B cell (primary cell): ENCODE measurements at regions not wholly inside any gene's neighbourhood (a gene's known extent, or its start where the extent isn't known, plus 50 kb on each side); places are given as distances from the start of the nearest gene placed in this dataset.

ENCODE experiments used
- ATAC-seq: fragments of 200-7000 bp; cut with Tn5 transposase; one replicate; pipeline ENCODE4 v1.10.0; 2021; ENCODE audit warnings: low read depth, mild to moderate bottlenecking, moderate number of reproducible peaks, moderate library complexity
- CTCF ChIA-PET: fragments of 350-600 bp; sonication (Branson Sonifier 250); formaldehyde crosslinking; loops from one replicate; lab custom pipeline; 2021; ENCODE audit warnings: antibody characterized with exemption, inconsistent platforms; lab: Charles Lee
- POLR2A ChIA-PET: fragments of 350-600 bp; sonication (Branson Sonifier 250); formaldehyde crosslinking; loops from one replicate; lab custom pipeline; 2021; ENCODE audit warnings: antibody characterized with exemption; lab: Charles Lee
- DNase-seq: peaks from one replicate; pipeline ENCODE4 v3.0.0; 2013
- H2AFZ ChIP-seq: 2 replicates; pipeline ENCODE4 v1.6.1; 2012; ENCODE audit warnings: mild to moderate bottlenecking, low read depth, low read length; ENCODE audit not compliant: insufficient read depth, poor library complexity, severe bottlenecking
- H3K27ac ChIP-seq, 2 donors: 1 replicate in 1 of 2; 2 replicates in 1 of 2; pipeline ENCODE4 v1.5.1; 2012 to 2013; ENCODE audit warnings: low read length in 2 of 2, mild to moderate bottlenecking in 2 of 2, moderate library complexity in 1 of 2
- H3K27me3 ChIP-seq, 4 experiments: fragments of 200-600 bp in 1 of 4; sonication (generic) in 1 of 4; replicated peaks in 1 of 4; 1 replicate in 2 of 4; 2 replicates in 2 of 4; pipeline versions ENCODE4 v1.6.1 to v1.7.0; 2013 to 2016; ENCODE audit warnings: low read length in 3 of 4, mild to moderate bottlenecking in 2 of 4, mixed read lengths in 1 of 4, moderate library complexity in 1 of 4; ENCODE audit not compliant: insufficient read depth in 4 of 4, control insufficient read depth in 3 of 4; ENCODE audit errors: control extremely low read depth in 1 of 4
- H3K36me3 ChIP-seq, 2 experiments: replicated peaks in 1 of 2; 1 replicate in 1 of 2; 2 replicates in 1 of 2; pipeline versions ENCODE4 v1.6.1 to v1.7.1; 2013; ENCODE audit warnings: low read length in 1 of 2; ENCODE audit not compliant: insufficient read depth in 2 of 2, control insufficient read depth in 1 of 2; ENCODE audit errors: control extremely low read depth in 1 of 2, extremely low read depth in 1 of 2
- H3K4me1 ChIP-seq, 2 donors: fragments of 200-600 bp in 1 of 2; sonication (generic) in 1 of 2; 1 replicate in 1 of 2; 2 replicates in 1 of 2; pipeline versions ENCODE4 v1.5.1 to v1.6.1; 2013 to 2017; ENCODE audit warnings: low read length in 2 of 2; ENCODE audit not compliant: control insufficient read depth in 2 of 2, insufficient read depth in 2 of 2
- H3K4me2 ChIP-seq: replicated peaks from 2 replicates; pipeline ENCODE3; 2012; ENCODE audit warnings: mild to moderate bottlenecking, low read depth, low read length; ENCODE audit not compliant: poor library complexity, severe bottlenecking
- H3K4me3 ChIP-seq, 5 experiments: fragments of 200-600 bp in 1 of 5; sonication (generic) in 1 of 5; 1 replicate in 3 of 5; 2 replicates in 2 of 5; pipeline versions ENCODE4 v1.5.1 to v1.7.0; 2011 to 2016; ENCODE audit warnings: low read length in 4 of 5, mild to moderate bottlenecking in 4 of 5, low read depth in 2 of 5, control low read depth in 1 of 5, moderate library complexity in 1 of 5; ENCODE audit not compliant: insufficient read depth in 1 of 5; ENCODE audit errors: control extremely low read depth in 1 of 5, extremely low read depth in 1 of 5
- H3K79me2 ChIP-seq: fragments of 200-600 bp; sonication (generic); one replicate; pipeline ENCODE4 v1.6.0; 2016; ENCODE audit warnings: low read length; ENCODE audit not compliant: control insufficient read depth, insufficient read depth
- H3K9ac ChIP-seq: fragments of 200-600 bp; sonication (generic); 2 replicates; pipeline ENCODE4 v1.6.1; 2017; ENCODE audit warnings: mild to moderate bottlenecking, low read length, moderate library complexity
- H3K9me3 ChIP-seq, 3 donors: one replicate each; pipeline versions ENCODE4 v1.6.1 to v1.7.1; 2013; ENCODE audit warnings: low read length in 2 of 3; ENCODE audit not compliant: control insufficient read depth in 2 of 3, insufficient read depth in 1 of 3; ENCODE audit errors: control extremely low read depth in 1 of 3
- H4K20me1 ChIP-seq: 2 replicates; pipeline ENCODE4 v1.6.0; 2012; ENCODE audit warnings: mild to moderate bottlenecking, low read length; ENCODE audit not compliant: insufficient read depth, control insufficient read depth, poor library complexity, severe bottlenecking
- H3K27ac Mint-ChIP-seq: one replicate; pipeline ENCODE4 v1.8.0; 2021; ENCODE audit warnings: mixed read lengths
- H3K27me3 Mint-ChIP-seq: one replicate; pipeline ENCODE4 v1.8.0; 2021; ENCODE audit warnings: mixed read lengths
- H3K4me1 Mint-ChIP-seq: one replicate; pipeline ENCODE4 v1.8.0; 2021; ENCODE audit warnings: mixed read lengths
- H3K4me3 Mint-ChIP-seq: one replicate; pipeline ENCODE4 v1.8.0; 2021; ENCODE audit warnings: mixed read lengths
- H3K9me3 Mint-ChIP-seq: one replicate; pipeline ENCODE4 v1.8.0; 2022; ENCODE audit warnings: mixed read lengths; ENCODE audit not compliant: insufficient read depth
- EZH2 ChIP-seq: IDR thresholded peaks from 2 replicates; pipeline ENCODE4 v1.6.1; 2012; ENCODE audit warnings: borderline replicate concordance, low read depth, mild to moderate bottlenecking, moderate library complexity, low read length; ENCODE audit not compliant: insufficient read depth, poor library complexity, severe bottlenecking
- WGBS: methylation state at CpG from one replicate; pipeline ENCODE4 v1.1.5; 2013; ENCODE audit warnings: missing lambda C conversion rate; ENCODE audit not compliant: insufficient coverage; 5-methylcytosine and 5-hydroxymethylcytosine counted together
- intact Hi-C: fragments of 100-400 bp; cut with micrococcal nuclease; formaldehyde crosslinking; loops from one replicate; pipeline ENCODE4 v1.10.0; 2022
- TF ChIP-seq, protein P1 (sequence below): fragments of 200-600 bp; IDR thresholded peaks from one replicate; pipeline ENCODE4 v1.8.0; 2022; ENCODE audit warnings: antibody characterized with exemption, mild to moderate bottlenecking

DNA sequence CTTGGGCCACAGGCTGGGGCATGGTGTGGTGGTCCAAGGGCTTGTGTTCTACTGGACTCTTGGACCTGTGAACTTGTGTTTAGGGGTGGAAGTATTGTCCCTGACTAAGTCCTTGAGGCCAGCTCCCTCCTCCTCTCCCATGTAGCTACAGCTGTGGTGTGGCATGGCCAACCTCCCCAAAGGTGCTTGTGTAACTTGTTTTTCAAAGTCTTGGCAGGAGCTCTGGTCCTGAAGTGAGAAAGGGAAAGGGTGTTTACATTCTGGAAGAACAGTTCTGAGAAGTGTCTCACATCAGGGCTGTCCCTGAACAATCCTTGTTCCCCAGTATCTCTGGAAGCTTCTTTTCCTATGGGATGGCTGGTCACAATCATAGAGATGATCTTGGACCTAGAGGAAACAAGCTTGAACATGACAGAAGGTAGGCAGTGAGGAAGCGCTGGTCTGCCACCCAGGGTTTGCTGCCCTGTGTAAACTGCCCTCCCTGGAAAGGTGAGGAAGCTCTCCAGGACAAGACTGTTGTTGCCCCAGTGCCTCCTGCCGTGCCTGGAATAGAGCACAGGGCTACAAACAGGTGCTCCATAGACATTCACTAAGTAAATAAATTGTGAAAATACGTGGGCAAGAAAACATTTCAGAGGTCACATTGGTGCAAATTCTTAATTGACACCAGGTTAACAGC is 64.6 kb upstream of the KLF9 start:
- Histone ChIP-seq H3K4me2 (no peak overlapping the region), H3K27ac (no peak overlapping the region), H3K9ac (no peak overlapping the region), H3K9me3 (no peaks in the 10 kb centered on the region), H3K4me3 (no peak overlapping the region), H3K4me1 (no peaks in the 10 kb centered on the region), H3K79me2 (no peaks in the 10 kb centered on the region), H3K27me3 (no peaks in the 10 kb centered on the region), H3K36me3 (no peaks in the 10 kb centered on the region), H2AFZ (no peak overlapping the region), H4K20me1 (no peaks in the 10 kb centered on the region)
- no peaks in the 10 kb centered on the region for H3K9me3 Mint-ChIP-seq
- peaks cover 38% of the 10 kb centered on the region for H3K27me3 Mint-ChIP-seq
- POLR2A ChIA-PET, result no interaction called here
- H3K4me1 Mint-ChIP-seq, result no peaks in the 10 kb centered on the region
- DNase-seq (no peak), ATAC-seq (no peak)
- no peak for TF ChIP-seq EZH2
- TF ChIP-seq, protein P1, sequence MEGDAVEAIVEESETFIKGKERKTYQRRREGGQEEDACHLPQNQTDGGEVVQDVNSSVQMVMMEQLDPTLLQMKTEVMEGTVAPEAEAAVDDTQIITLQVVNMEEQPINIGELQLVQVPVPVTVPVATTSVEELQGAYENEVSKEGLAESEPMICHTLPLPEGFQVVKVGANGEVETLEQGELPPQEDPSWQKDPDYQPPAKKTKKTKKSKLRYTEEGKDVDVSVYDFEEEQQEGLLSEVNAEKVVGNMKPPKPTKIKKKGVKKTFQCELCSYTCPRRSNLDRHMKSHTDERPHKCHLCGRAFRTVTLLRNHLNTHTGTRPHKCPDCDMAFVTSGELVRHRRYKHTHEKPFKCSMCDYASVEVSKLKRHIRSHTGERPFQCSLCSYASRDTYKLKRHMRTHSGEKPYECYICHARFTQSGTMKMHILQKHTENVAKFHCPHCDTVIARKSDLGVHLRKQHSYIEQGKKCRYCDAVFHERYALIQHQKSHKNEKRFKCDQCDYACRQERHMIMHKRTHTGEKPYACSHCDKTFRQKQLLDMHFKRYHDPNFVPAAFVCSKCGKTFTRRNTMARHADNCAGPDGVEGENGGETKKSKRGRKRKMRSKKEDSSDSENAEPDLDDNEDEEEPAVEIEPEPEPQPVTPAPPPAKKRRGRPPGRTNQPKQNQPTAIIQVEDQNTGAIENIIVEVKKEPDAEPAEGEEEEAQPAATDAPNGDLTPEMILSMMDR, result no peak
- CTCF ChIA-PET, result interaction anchor here (0.8 to 2.3 kb wide), 2 partner anchors 119 to 138 kb away, joined by 3 to 6 read pairs; no protein-coding TSS in a partner anchor
- intact Hi-C loops, result no loop called here
- 90% methylated on average over 2 of the region's 3 CpGs for WGBS
- no peak overlapping the region for H3K4me3 Mint-ChIP-seq
- no peak overlapping the region for H3K27ac Mint-ChIP-seq

DNA sequence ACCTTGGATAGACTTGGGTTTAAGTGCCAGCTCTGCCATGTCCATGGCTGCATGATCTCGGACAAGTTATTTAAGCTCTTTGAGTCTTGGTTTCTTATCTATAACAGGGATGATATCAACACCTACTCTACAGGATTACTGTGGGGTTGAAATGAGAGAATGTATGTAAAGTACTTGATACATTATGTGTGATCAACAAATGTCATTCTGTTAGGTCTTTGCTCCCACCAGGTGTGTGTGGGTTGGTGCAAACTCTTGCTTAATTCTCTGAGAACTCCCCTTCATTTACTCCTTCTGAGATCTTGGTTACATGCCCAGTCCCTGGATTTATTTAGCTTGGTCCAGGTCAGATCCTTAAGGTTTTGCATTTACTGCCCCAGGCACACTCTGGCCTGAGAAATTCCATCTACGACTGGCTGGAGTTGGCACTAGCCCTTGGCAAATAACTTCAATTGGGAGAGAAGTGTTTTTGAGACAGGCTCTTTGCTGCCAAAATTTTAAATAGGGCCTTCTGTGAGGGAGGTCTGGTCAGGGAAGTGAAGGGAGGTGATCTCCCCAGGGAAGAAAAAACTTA is 63.5 kb upstream of the KLF9 start:
- no peak overlapping the region for H3K27ac ChIP-seq
- no peak overlapping the region for H3K4me3 Mint-ChIP-seq
- DNase-seq (no peak), ATAC-seq (no peak)
- no peaks in the 10 kb centered on the region for H3K36me3 ChIP-seq
- H3K9me3 ChIP-seq, result no peaks in the 10 kb centered on the region
- H2AFZ ChIP-seq, result no peak overlapping the region
- no peak overlapping the region for H3K9ac ChIP-seq
- no peaks in the 10 kb centered on the region for H3K79me2 ChIP-seq
- WGBS, result 91% methylated on average over 1 of the region's 2 CpGs
- H3K4me1 ChIP-seq, result no peaks in the 10 kb centered on the region
- ChIA-PET CTCF (interaction anchor here (0.7 kb wide), 1 partner anchor 503 kb away, joined by 4 read pairs; no protein-coding TSS in a partner anchor), POLR2A (no interaction called here)
- H3K27me3 ChIP-seq, result no peaks in the 10 kb centered on the region
- H3K4me2 ChIP-seq, result no peak overlapping the region
- no peaks in the 10 kb centered on the region for H3K9me3 Mint-ChIP-seq
- no peaks in the 10 kb centered on the region for H3K4me1 Mint-ChIP-seq
- no peak overlapping the region for H3K27ac Mint-ChIP-seq
- intact Hi-C loops, result no loop called here
- no peak for TF ChIP-seq EZH2
- TF ChIP-seq, protein P1, result no peak
- H3K27me3 Mint-ChIP-seq, result peaks cover 27% of the 10 kb centered on the region
- H3K4me3 ChIP-seq, result no peak overlapping the region
- no peaks in the 10 kb centered on the region for H4K20me1 ChIP-seq
